Loucy (cell line): ENCODE measurements at regions not wholly inside any gene's neighbourhood (a gene's known extent, or its start where the extent isn't known, plus 50 kb on each side); places are given as distances from the start of the nearest gene placed in this dataset.

Source experiments
- CTCF ChIP-seq: fragments of 200-600 bp; sonication (generic); conservative IDR thresholded peaks from 2 replicates; pipeline ENCODE4 v1.5.1; 2014; ENCODE audit warnings: mild to moderate bottlenecking, antibody characterized with exemption, low read length
- EZH2phosphoT487 ChIP-seq: fragments of 200-600 bp; IDR thresholded peaks from 2 replicates; pipeline ENCODE4 v1.6.1; 2018; ENCODE audit warnings: antibody characterized with exemption, mild to moderate bottlenecking, moderate library complexity, borderline replicate concordance

GRCh38 chr10:55766212-55766611 lies 594.8 kb downstream of the ZWINT start:
- TF ChIP-seq CTCF (no peak), EZH2phosphoT487 (no peak)
